Thyroid gland (tissue), 4 donors: ENCODE measurements at regions not wholly inside any gene's neighbourhood (a gene's known extent, or its start where the extent isn't known, plus 50 kb on each side); places are given as distances from the start of the nearest gene placed in this dataset.

Source experiments
- CTCF ChIP-seq, 6 experiments: fragments of 200-600 bp in 3 of 6; fragments of 450-650 bp in 3 of 6; sonication (generic) in 3 of 6; IDR thresholded peaks; one replicate each; pipeline ENCODE4 v1.5.1; 2016 to 2019; ENCODE audit warnings: antibody characterized with exemption in 6 of 6, mild to moderate bottlenecking in 2 of 6, inconsistent platforms in 1 of 6, moderate library complexity in 1 of 6
- POLR2A ChIP-seq, 2 donors: fragments of 450-650 bp; IDR thresholded peaks; one replicate each; pipeline ENCODE4 v1.6.1; 2017; ENCODE audit warnings: antibody characterized with exemption in 2 of 2, mild to moderate bottlenecking in 2 of 2, moderate library complexity in 1 of 2

DNA sequence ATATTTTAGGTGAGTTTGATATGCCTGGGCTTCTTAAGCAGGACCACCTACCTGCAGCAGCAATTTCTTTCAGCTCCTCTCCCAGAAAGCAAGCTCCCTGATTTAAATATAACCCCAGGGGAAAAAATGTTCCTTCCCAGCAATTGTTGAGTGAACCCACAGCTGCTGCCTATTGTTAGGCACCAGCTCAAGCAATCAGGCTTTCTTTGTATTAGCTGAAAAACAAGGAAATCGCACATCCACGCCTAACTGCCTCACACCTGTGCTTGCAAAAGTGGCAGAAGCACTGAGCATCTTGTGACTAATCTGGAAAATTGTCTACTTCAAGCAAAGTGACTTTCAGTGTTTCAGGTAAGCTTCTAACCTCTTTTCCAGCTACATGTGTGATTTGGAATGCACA lies 432.2 kb downstream of the SMARCA1 start:
- TF ChIP-seq CTCF (IDR thresholded peaks at IDR 0.05) = no peak
- TF ChIP-seq POLR2A (IDR thresholded peaks at IDR 0.05) = no peak
